Transverse colon (tissue), 4 donors: ENCODE measurements at regions not wholly inside any gene's neighbourhood (a gene's known extent, or its start where the extent isn't known, plus 50 kb on each side); places are given as distances from the start of the nearest gene placed in this dataset.

ENCODE experiments used
- EP300 ChIP-seq: sonication (generic); formaldehyde crosslinking; IDR thresholded peaks from one replicate; pipeline ENCODE4 v1.6.1; 2017; ENCODE audit warnings: antibody characterized with exemption, low read depth
- POLR2A ChIP-seq: fragments of 450-650 bp; IDR thresholded peaks from one replicate; pipeline ENCODE4 v1.6.1; 2016; ENCODE audit warnings: antibody characterized with exemption, mild to moderate bottlenecking, moderate library complexity
- POLR2AphosphoS5 ChIP-seq, 3 donors: sonication (generic); formaldehyde crosslinking; IDR thresholded peaks; one replicate each; pipeline ENCODE4 v1.6.1; 2016; ENCODE audit warnings: antibody characterized with exemption in 3 of 3
- TF ChIP-seq, protein P1 (sequence below), 5 experiments: fragments of 200-600 bp in 3 of 5; fragments of 450-650 bp in 2 of 5; sonication (generic) in 3 of 5; IDR thresholded peaks; 1 replicate in 2 of 5; 2 replicates in 3 of 5; pipeline ENCODE4 v1.5.1; 2016 to 2017; ENCODE audit warnings: antibody characterized with exemption in 5 of 5, inconsistent platforms in 3 of 5, mild to moderate bottlenecking in 2 of 5, moderate library complexity in 1 of 5

DNA sequence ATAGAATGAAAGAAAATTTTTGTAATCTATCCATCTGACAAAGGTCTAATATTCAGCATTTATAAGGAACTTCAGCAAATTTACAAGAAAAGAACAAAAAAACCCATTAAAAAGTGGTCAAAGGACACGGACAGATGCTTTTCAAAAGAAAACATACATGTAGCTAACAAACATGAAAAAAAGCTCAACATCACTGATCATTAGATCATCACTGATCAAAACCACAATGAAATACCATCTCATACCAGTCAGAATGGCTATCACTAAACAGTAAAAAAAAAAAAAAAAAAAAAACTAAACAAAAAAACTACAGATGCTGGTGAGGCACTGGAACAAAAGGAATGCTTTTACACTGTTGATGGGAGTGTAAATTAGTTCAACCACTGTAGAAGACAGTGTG, 837.1 kb downstream of the EPHA7 start:
- TF ChIP-seq, protein P1, sequence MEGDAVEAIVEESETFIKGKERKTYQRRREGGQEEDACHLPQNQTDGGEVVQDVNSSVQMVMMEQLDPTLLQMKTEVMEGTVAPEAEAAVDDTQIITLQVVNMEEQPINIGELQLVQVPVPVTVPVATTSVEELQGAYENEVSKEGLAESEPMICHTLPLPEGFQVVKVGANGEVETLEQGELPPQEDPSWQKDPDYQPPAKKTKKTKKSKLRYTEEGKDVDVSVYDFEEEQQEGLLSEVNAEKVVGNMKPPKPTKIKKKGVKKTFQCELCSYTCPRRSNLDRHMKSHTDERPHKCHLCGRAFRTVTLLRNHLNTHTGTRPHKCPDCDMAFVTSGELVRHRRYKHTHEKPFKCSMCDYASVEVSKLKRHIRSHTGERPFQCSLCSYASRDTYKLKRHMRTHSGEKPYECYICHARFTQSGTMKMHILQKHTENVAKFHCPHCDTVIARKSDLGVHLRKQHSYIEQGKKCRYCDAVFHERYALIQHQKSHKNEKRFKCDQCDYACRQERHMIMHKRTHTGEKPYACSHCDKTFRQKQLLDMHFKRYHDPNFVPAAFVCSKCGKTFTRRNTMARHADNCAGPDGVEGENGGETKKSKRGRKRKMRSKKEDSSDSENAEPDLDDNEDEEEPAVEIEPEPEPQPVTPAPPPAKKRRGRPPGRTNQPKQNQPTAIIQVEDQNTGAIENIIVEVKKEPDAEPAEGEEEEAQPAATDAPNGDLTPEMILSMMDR (IDR thresholded peaks at IDR 0.05) = no peak
- TF ChIP-seq POLR2A (no peak), EP300 (no peak), POLR2AphosphoS5 (IDR thresholded peaks at IDR 0.05) (no peak)
